ENCODE measurements at regions not wholly inside any gene's neighbourhood (a gene's known extent, or its start where the extent isn't known, plus 50 kb on each side); places are given as distances from the start of the nearest gene placed in this dataset.

GRCh38 chr6:28711325-28711724 is 185.6 kb downstream of the GPX5 start:
- Histone ChIP-seq H3K4me3 (no peak overlapping the region), H3K9me3 (peaks cover 4% of the 10 kb centered on the region; the same call in 1 of the 2 replicates), H3K36me3 (no peaks in the 10 kb centered on the region), H3K27me3 (no peaks in the 10 kb centered on the region)
- no peak for DNase-seq

- DNase-seq, result no peak
- Histone ChIP-seq H3K4me3 (no peak overlapping the region), H3K36me3 (no peaks in the 10 kb centered on the region), H3K27me3 (no peaks in the 10 kb centered on the region), H3K9me3 (peaks cover 4% of the 10 kb centered on the region; the same call in 1 of the 2 replicates)
These were observed 186.2 kb downstream of the GPX5 start for GRCh38 chr6:28711788-28712341.

- Histone ChIP-seq H3K4me3 (no peak overlapping the region), H3K27me3 (no peaks in the 10 kb centered on the region), H3K36me3 (no peaks in the 10 kb centered on the region), H3K9me3 (peaks cover 4% of the 10 kb centered on the region; the same call in 1 of the 2 replicates)
- DNase-seq, result no peak
These were observed 187.3 kb downstream of the GPX5 start for GRCh38 chr6:28712982-28713381.

- Histone ChIP-seq H3K9me3 (no peaks in the 10 kb centered on the region), H3K4me3 (peak overlapping the region; percentile 23; the same call in 1 of the 2 replicates), H3K27me3 (no peaks in the 10 kb centered on the region), H3K36me3 (no peaks in the 10 kb centered on the region)
- DNase-seq, result peak; percentile 66
These were observed 193.7 kb downstream of the GPX5 start for GRCh38 chr6:28719275-28719940.

- Histone ChIP-seq H3K36me3 (no peaks in the 10 kb centered on the region), H3K9me3 (no peaks in the 10 kb centered on the region), H3K27me3 (no peaks in the 10 kb centered on the region), H3K4me3 (peak overlapping the region; percentile 23)
- no peak for DNase-seq
These were observed 194.9 kb downstream of the GPX5 start for GRCh38 chr6:28720357-28721231.

GRCh38 chr6:28721372-28721771 is 195.7 kb downstream of the GPX5 start:
- no peaks in the 10 kb centered on the region for H3K36me3 ChIP-seq
- no peak for DNase-seq
- no peaks in the 10 kb centered on the region for H3K9me3 ChIP-seq
- no peaks in the 10 kb centered on the region for H3K27me3 ChIP-seq
- H3K4me3 ChIP-seq, result no peak overlapping the region

- no peaks in the 10 kb centered on the region for H3K36me3 ChIP-seq
- H3K27me3 ChIP-seq, result no peaks in the 10 kb centered on the region
- no peak overlapping the region for H3K4me3 ChIP-seq
- DNase-seq, result no peak
- H3K9me3 ChIP-seq, result no peaks in the 10 kb centered on the region
These were observed 198.7 kb downstream of the GPX5 start for GRCh38 chr6:28724395-28724794.

GRCh38 chr6:28725274-28725809 is 198.4 kb downstream of the TRIM27 start:
- Histone ChIP-seq H3K27me3 (no peaks in the 10 kb centered on the region), H3K36me3 (no peaks in the 10 kb centered on the region), H3K4me3 (peak overlapping the region; percentile 24), H3K9me3 (no peaks in the 10 kb centered on the region)
- DNase-seq, result no peak

GRCh38 chr6:28725890-28726348 is 197.9 kb downstream of the TRIM27 start:
- Histone ChIP-seq H3K27me3 (no peaks in the 10 kb centered on the region), H3K36me3 (no peaks in the 10 kb centered on the region), H3K4me3 (peak overlapping the region; percentile 24), H3K9me3 (no peaks in the 10 kb centered on the region)
- DNase-seq, result peak; percentile 50

GRCh38 chr6:28726569-28727309 is 197.0 kb downstream of the TRIM27 start:
- no peaks in the 10 kb centered on the region for H3K9me3 ChIP-seq
- DNase-seq, result no peak
- H3K4me3 ChIP-seq, result no peak overlapping the region

GRCh38 chr6:28727559-28728211 is 196.1 kb downstream of the TRIM27 start:
- no peak for DNase-seq
- Histone ChIP-seq H3K36me3 (no peaks in the 10 kb centered on the region), H3K27me3 (peaks cover 6% of the 10 kb centered on the region), H3K9me3 (no peaks in the 10 kb centered on the region), H3K4me3 (peak overlapping the region; percentile 81)

More at GRCh38 chr6:28726569-28727309, 197.0 kb downstream of the TRIM27 start:
- Histone ChIP-seq H3K36me3 (no peaks in the 10 kb centered on the region), H3K27me3 (peaks cover 3% of the 10 kb centered on the region)

GRCh38 chr6:28729501-28730402 is 194.0 kb downstream of the TRIM27 start:
- Histone ChIP-seq H3K4me3 (peak overlapping the region; percentile 81), H3K27me3 (peaks cover 6% of the 10 kb centered on the region), H3K36me3 (no peaks in the 10 kb centered on the region), H3K9me3 (no peaks in the 10 kb centered on the region)
- DNase-seq, result no peak

GRCh38 chr6:28732052-28732451 is 191.7 kb downstream of the TRIM27 start:
- Histone ChIP-seq H3K4me3 (no peak overlapping the region), H3K27me3 (peaks cover 6% of the 10 kb centered on the region), H3K36me3 (no peaks in the 10 kb centered on the region), H3K9me3 (no peaks in the 10 kb centered on the region)
- no peak for DNase-seq

- Histone ChIP-seq H3K9me3 (no peaks in the 10 kb centered on the region), H3K27me3 (peaks cover 6% of the 10 kb centered on the region), H3K4me3 (peak overlapping the region; percentile 17), H3K36me3 (no peaks in the 10 kb centered on the region)
- DNase-seq, result no peak
These were observed 189.3 kb downstream of the TRIM27 start for GRCh38 chr6:28734443-28734959.

- H3K4me3 ChIP-seq, result peak overlapping the region; percentile 41
- H3K27me3 ChIP-seq, result peaks cover 6% of the 10 kb centered on the region
- H3K36me3 ChIP-seq, result no peaks in the 10 kb centered on the region
- no peak for DNase-seq
- no peaks in the 10 kb centered on the region for H3K9me3 ChIP-seq
These were observed 187.7 kb downstream of the TRIM27 start for GRCh38 chr6:28736121-28736520.

Data from MG63 (cell line).